T-helper 1 cell (primary cell): ENCODE measurements at regions not wholly inside any gene's neighbourhood (a gene's known extent, or its start where the extent isn't known, plus 50 kb on each side); places are given as distances from the start of the nearest gene placed in this dataset.
"Not testable (repeated sequence)": the region's sequence is repeated elsewhere in the genome, so short reads cannot be mapped to it uniquely, and the experiment has no call there.

Experiments used
- DNase-seq, 5 donors: peaks; one replicate each; pipeline ENCODE4 v3.0.0-alpha.2; 2012 to 2020

DNA sequence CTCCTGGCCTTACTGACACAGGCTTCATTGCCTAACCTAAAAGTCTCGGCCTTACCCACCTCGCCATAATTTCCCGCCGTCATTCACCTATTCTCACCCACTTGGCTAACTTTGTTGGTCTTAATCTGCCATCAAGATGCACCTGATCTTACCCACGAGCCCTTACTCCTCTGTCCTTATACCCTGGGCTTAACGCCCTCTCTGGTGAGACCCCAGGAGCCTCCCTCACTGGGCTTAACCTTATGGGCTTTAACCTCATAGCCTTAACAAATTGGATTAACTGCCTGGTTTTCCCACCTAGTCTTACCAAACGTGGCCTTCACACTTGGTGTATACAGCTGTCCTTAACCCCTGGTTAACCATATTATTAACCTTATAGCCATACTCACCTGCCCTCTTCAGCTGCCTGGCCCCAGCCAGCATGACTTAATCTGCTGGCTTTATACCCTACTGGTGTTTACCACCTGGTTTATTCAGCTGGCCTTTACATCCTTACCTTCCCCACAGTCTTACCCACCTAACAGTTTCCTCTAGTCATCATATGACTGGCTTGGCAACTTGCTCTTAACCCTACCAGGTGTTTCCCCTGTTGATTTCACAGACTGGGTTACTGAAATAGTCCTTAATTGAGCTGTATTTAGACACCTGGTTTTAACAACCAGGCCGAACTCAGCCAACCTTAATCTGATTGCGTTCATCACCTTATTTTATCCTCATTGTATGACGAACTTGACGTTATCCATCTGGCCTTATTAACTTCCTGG is 132.0 kb upstream of the ZSWIM2 start:
- DNase-seq, result no peak

DNA sequence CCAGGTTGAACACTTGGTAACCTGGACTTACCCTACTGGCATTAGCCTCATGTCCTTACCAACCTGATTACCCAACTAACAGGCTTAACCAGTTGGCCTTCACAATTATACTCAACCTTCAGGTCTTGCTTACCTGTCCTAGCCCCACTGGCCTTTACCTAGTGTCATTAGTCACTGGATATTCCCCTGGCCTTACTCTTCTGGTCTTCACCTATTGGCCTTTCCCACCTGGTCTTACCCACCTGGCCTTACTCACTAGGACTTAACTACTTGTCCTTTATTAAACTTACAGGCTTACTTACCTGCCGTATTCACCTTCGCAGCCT is 131.1 kb upstream of the ZSWIM2 start:
- DNase-seq, result no peak

DNA sequence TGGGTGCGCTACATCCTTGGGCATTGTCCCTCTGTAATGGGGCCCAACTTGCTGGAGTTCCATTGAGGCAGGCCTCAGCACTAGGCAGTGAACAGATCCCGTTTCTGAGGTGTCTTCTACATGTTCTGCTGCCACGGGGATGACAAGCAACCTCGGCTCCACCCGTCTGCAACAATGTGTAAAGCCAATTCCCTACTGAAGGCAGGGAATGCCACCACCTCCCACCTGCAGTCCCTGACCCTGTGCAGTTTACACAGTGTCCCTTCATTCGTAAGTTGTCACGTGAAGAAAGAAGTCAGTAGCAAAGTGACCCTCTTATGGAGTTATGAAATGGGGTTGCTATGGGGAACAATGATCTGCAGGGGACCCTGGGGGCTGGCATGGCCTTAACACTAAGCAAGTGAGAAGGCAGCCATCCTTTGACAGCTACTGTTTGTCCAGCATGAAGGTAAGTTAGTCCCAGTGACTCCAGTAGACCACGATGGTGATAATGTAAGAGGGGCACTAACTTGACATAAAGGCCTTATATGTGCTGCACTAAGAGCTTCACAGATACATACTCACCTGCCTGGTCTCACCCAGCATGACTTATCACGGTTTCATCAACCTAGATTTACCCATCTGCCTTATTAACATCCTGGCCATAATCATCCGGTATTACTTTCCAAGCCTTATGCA is 130.6 kb upstream of the ZSWIM2 start:
- no peak for DNase-seq

DNA sequence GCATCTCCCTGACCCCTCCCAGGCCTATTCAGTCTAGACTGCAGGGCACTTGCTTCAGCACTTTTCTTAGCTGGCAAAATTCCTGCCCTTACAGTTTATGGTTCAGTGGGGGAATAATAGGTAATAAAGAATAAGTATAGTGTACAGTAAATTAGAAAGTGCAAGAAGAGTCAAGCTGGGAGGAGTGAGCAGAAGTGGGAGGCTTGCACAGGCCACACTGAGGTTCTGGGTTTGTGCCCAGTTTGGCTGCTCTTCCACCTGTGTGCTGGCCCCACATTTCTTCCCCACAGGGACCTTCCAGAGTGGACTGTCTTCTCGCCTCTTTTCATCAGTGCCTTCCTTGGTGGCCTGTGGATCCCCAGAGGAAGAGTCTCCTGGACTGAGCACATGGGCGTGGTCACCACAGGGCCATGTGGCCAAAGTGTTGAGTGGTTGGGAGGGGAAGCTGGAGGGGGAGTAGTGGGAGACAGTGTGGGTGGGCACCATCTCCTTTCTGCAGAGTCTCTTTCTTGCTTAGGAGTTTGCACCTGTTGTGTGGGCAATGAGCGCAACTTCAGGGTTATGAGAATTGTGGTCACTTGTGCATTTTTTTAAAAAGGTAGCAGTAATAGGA is 128.6 kb upstream of the ZSWIM2 start:
- no peak for DNase-seq

DNA sequence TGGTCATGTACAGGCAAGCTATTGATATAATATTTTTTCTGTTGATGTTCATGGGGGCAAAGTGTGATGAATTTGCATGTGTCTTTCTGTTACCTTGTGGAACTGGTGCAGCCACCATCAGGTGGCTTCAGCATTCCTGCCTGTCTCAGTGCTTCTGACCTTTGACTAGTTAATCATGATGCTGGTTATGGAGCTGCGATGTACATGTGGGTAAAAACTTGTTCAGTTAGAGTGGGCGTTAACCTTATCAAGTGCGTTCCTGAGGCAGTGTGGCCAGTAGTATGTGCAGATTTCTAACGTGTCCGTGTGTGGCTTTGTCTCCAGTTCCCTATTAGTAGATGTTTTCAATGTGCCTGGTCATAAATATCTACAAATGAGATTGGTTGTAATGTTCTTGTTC is 127.4 kb upstream of the ZSWIM2 start:
- no peak for DNase-seq

DNA sequence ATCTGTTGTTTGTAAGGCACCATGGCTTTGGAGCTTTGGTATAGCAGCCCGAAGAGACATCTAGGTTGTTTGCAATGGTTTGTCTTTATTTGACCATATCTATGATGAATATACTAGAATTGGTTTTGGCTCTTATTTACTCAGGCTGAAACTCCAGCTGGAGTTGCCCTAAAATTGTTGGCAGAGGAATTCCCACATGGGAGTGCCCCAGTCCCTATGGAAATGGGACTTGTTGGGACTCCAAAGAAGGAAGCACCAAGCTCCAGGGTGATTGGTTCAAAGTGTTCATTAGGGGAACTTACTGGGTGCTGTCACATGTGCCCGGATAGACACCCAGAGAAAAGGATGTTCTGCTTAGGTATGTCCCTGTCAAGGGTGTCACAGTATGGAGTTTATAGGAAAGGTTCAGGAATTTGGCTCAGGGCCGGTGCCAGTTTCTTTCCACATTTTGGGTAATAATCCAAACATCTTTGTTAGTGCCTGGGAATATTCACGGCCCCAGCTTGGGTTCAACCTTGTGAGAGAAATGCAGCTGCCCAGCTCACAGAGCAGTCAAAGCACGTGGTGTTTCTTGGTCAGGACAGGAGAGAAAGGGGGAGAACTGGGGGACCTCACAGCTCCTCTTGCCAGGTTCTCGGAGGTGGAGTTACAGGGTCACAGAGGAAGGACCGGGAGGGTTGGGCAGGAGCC is 123.5 kb upstream of the ZSWIM2 start:
- no peak for DNase-seq

DNA sequence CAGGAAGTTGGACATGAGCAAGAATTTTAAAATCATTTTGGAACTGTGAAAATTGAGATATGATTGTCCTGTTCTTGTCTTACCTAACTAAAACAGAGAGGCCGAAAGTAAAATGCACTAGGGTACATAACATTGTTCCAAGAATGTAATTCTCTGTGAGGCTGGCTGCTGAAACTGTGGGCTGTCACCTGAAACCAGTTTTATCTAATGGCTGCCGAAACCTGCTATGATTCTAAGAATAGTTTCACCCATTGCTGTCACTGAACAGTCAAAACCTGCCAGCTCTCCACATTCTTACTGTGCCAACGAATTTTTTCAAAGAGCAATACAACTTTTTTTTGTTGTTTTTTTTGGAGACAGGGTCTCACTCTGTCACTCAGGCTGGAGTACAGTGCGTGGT is 119.3 kb upstream of the ZSWIM2 start:
- peak in 1 of 5 donors; percentile 5 for DNase-seq

DNA sequence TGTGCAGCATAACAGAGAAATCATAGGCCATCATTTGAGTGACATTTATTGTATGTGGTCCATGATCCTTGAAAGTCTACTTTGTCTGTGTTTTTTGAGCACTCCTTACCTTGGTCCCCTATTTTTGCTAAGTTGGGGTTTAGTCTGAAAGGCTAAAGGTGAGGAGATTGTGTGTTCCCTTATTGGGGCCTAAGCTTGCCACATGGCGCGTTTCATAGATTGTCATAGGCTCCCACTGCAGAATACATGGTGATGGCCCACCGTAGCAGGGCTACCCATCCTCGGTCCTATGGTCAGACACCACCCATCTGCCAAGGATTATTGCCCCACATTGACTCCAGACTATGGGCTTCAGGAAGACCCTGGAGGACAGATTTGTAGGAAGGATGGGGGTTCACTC is 117.0 kb upstream of the ZSWIM2 start:
- no peak for DNase-seq

DNA sequence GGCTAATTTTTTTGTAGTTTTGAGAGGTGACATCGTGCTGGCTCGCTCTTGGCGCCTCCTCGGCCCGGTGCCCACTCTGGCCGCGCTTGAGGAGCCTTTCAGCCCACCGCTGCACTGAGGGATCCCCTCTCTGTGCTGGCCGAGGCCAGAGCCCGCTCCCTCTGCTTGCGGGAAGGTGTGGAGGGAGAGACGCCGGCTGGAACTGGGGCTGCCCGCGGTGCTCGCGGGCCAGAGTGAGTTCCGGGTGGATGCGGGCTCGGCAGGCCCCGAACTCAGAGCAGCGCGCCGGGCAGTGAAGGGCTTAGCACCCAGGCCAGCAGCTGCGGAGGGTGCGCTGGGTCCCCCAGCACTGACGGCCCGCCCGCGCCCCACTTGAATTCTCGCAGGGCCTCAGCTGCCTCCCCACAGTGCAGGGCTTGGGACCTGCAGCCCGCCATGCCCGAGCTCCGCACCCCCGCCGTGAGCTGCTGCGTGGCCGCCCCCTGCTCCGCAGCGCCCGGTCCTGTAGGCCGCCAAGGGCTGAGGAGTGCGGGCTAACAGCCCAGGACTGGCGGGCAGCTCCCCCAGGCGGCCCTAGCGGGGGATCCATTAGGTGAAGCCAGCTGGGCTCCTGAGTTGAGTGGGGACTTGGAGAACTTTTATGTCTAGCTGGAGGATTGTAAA is 113.2 kb upstream of the ZSWIM2 start:
- no peak for DNase-seq

DNA sequence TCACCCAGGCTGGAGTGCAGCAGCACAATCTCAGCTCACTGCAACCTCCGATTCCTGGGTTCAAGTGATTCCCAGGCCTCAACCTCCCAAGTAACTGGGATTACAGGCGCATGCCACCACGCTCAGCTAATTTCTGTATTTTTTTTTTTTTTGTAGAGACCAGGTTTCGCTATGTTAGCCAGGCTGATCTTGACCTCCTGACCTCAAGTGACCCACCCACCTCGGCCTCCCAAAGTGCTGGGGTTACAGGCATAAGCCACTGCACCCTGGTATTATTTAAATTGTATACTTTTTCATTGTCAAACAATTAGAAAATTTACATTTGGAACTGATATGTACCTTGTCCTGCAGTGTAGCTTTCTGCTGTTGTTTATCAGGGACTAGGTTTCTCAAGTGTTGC is 111.3 kb upstream of the ZSWIM2 start:
- not testable (repeated sequence) for DNase-seq

DNA sequence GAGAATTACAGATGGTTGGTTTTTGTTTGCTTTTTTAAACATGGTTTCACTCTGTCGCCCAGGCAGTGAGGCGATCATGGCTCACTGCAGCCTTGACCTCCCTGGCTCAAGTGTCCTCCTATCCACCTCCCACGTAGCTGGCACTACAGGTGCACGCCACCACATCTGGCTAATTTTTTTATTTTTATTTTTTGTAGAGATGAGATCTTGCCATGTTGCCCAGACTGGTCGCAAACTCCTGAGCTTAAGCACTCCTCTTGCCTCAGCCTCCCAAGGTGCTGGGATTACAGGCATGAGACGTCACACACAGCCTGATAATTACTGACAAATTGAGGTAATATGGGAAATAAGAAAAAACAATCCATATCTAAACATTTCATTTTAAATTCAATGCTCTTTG is 110.5 kb upstream of the ZSWIM2 start:
- no peak for DNase-seq

DNA sequence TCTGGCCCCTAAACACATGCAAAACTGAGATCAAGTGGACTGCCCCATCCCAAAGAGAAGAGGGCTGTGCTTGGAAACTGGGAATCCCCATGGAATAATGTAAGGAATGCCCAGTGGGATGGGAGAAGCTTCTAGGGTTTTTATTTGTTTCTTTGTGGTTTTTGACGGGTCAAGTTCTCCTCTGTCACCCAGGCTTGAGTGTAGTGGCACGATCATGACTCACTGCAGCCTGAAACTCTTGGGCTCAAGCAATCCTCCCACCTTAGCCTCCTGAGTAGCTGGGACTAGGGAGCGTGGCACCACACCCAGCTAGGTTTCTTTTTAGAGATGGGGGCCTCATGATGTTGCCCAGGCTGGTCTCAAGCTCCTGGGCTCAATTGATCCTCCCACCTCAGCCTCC is 101.7 kb upstream of the ZSWIM2 start:
- no peak for DNase-seq

DNA sequence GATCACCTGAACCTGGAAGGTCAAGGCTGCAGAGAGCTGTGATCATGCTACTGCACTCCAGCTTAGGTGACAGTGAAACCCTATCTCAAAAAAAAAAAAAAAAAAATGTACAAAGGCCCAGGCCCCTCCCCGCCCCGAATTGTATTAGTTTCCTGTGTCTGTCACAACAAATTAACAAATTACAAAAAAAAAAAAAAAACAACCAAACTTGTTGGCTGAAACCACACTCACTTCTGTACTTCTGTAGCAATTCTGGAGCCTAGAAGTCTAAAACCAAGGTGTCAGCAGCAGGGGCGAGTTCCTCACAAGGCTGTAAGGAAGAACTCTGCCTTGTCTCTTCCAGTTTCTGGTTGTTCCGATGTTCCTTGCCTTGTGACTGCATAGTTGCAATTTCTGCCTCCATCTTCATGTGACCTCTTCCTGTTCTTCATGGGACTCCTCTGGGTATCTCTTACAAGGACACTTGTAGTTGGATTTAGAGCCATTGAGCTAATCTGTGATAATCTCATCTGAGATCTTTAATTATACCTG is 100.8 kb upstream of the ZSWIM2 start:
- no peak for DNase-seq

DNA sequence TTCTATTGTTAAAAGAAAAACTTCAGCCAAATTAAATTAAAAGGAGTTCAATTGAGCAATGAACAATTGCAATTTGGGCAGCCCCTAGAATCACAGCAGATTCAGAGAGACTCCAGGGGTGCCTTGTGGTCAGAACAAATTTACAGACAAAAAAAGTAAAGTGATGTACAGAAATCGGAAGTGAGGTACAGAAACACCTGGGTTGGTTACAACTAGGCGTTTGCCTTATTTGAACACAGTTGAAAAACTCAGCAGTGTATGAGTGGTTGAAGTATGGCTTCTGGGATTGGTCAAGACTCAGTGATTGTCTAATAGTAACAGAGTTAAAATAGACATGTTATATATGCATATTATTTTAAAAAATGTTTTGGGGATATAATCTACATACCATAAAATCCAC is 98.5 kb upstream of the ZSWIM2 start:
- DNase-seq, result no peak

DNA sequence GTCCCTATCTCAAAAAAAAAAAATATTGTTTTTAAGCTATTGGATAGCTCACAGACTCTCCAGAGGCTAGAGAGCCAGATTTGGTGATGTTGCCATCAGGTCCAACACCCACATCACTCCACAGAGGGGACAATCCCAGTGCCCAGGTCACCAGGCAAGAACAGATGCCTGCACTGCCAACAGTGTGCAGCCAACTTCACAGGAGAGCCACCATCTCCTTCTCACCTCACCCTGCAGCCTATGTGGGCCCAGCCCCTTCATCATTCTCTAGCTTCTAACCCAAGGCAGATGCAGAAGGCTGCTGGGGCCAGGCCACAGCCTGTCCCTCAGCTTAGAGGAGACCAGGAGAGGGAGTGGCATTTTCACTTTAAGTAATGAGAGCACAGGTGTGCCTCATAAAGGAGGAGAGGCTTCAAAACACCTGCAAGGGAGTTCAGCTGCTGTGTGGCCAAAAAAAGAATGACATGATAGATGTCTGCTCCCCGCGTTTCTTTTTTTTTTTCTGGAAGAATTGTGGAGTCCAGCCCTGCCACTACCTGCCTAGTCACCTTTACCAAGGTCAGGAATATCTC is 98.0 kb upstream of the ZSWIM2 start:
- no peak for DNase-seq

DNA sequence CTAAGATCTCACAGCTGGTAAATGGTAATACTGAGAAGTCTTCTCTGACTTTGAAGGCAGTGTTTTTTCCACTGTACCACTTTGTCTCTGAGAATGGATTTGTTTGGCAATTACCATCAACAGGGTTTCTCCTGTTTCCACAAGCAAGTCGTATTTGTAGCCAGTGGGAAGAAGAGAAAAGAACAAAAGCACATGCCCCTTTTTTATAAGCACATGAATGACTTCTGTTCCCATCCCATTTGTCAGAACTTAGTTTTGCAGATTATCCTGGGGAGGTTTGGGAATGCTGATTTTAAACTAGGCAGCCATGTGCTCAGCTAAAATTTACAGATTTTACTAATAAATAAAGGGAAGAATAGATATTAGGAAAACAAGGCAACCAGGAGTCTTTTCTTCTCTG is 92.9 kb upstream of the ZSWIM2 start:
- DNase-seq, result no peak

DNA sequence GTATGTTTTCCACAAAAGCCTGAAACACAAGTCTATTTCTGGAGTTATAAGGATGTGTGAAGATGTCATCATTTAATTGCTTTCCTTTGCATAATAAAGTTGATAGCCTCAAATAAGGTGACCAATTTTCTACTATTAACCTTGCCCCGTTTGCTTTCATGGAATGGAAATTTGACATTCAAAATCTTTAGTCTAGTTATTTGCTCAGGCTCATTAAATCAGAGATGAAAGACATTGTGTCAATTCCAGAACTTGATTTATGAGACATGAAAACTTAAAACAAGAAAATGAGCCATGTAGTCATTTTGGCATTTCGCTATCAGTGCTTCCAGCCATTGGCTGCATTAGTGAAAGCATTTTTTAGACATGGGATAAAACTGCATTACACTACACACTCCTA is 91.5 kb upstream of the ZSWIM2 start:
- no peak for DNase-seq

DNA sequence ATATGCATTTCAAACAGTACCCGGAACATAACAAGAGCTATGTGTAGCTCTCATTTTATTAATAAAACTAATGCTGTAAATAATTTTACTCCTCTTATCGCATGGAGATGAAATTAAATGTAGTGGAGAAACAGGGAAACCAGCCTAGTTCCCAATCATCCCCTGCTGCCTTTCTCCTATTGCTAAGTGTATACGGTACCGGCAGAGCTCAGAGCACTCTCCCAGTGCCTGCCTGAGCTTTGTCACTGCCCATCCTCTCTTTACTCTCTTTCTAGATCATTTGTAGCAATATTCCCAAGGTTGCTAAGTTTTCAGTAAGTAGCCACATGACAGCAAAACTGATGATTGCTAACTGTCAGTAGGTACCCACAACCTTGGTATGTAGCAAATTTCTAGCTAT is 85.5 kb upstream of the ZSWIM2 start:
- DNase-seq, result no peak

DNA sequence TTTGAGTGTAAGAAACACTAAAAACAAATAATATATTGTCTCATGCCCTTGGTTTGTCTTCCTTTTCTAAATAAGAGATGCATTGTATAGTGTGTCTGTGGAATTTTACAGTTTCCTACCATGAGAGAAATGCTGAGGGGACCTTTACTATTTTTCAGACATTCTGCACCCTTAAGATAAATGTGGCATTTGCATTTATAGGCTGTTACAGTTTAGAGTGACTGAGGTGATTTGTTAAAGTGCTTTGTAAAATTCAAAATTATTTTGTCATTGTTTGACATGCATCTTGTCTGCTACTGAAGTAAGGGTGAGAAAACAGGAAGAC is 78.9 kb upstream of the ZSWIM2 start:
- DNase-seq, result no peak

DNA sequence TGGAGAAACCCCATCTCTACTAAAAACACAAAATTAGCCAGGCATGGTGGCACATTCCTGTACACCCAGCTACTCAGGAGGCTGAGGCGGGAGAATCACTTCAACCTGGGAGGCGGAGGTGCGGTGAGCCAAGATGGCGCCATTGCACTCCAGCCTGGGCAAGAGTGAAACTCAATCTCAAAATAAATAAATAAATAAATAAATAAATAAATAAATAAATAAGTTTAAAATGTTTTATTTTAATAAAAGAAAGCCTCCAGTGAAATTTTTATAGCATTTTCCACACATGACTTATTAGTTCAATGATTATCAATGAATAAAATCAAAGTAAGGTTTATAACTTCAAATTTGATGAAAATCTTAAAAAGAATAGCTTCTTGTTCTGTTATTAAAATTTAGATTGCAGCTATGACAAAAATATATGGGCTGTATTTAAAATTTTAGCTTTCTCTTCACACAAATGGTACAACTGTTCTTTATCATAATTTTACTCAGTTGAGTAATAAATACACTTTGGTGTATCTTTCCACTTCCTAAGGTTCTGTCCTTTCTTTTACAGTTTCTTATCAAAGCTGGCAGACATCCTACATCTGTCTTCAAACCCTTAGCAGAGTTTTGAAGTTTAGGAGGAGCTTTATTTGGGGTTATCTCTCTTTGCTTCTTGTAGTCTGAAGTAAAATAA is 78.4 kb upstream of the ZSWIM2 start:
- no peak for DNase-seq

DNA sequence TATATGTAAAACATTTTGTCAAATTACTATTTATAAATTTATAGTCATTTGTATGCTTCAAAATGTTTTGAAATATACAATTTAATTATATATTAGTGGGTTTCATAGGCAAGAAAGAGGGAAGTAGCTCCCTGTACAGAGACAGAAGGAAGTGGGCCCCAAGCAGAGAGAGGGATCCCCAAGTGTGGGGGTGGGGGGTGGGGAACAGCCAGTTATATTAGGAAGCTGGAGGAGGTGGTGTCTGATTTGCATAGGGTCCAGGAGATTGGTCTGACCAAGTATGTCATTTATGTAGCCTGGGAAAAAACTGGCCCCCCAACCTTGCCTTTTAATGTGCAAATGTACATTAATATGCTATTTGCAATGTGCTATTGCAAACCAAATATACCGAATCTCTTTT is 76.5 kb upstream of the ZSWIM2 start:
- DNase-seq, result no peak

DNA sequence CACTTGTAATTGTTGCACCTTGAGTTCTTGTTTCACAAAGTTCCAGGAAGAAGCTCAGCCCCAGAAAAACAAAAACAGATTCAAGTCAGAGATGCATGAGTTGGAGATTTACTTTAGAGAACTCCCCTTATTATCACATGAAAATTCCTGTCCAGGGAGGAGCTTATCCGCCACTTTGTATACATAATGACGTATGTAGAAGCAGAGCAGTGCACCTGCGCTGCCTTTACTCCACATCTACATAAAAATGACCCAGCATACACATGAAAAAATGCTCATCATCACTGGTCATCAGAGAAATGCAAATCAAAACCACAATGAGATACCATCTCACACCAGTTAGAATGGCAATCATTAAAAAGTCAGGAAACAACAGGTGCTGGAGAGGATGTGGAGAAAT is 73.3 kb upstream of the ZSWIM2 start:
- DNase-seq, result not testable (repeated sequence)
